Uterus (tissue), 2 donors: ENCODE measurements at regions not wholly inside any gene's neighbourhood (a gene's known extent, or its start where the extent isn't known, plus 50 kb on each side); places are given as distances from the start of the nearest gene placed in this dataset.

Experiments used
- CTCF ChIP-seq, 4 experiments: fragments of 200-600 bp in 2 of 4; fragments of 450-650 bp in 2 of 4; sonication (generic) in 2 of 4; IDR thresholded peaks; one replicate each; pipeline ENCODE4 v1.5.1; 2016 to 2019; ENCODE audit warnings: antibody characterized with exemption in 4 of 4, mild to moderate bottlenecking in 2 of 4, moderate library complexity in 1 of 4
- POLR2A ChIP-seq, 2 donors: fragments of 450-650 bp; IDR thresholded peaks; one replicate each; pipeline ENCODE4 v1.6.1; 2016; ENCODE audit warnings: antibody characterized with exemption in 2 of 2, mild to moderate bottlenecking in 1 of 2, moderate library complexity in 1 of 2

- TF ChIP-seq POLR2A (IDR thresholded peaks at IDR 0.05) (no peak), CTCF (IDR thresholded peaks at IDR 0.05) (no peak)
Observed at GRCh38 chr7:155925682-155926081, 113.4 kb upstream of the SHH start.
